Posterior vena cava (tissue), 2 donors: ENCODE measurements at regions not wholly inside any gene's neighbourhood (a gene's known extent, or its start where the extent isn't known, plus 50 kb on each side); places are given as distances from the start of the nearest gene placed in this dataset.
"Not testable (repeated sequence)": the region's sequence is repeated elsewhere in the genome, so short reads cannot be mapped to it uniquely, and the experiment has no call there.

Experiments
- DNase-seq: peaks from one replicate; pipeline ENCODE4 v3.0.0-alpha.2; 2020; ENCODE audit warnings: low spot score
- intact Hi-C, 2 donors: fragments of 100-400 bp; cut with DNase I; formaldehyde crosslinking; loops; one replicate each; pipeline versions ENCODE4 v1.14.1 to v1.14.2; 2022 to 2023
- donor health status: DM: yes; HTN: yes; CAD: no.
- donor health status: DM: yes; HTN: yes; CAD: no.

DNA sequence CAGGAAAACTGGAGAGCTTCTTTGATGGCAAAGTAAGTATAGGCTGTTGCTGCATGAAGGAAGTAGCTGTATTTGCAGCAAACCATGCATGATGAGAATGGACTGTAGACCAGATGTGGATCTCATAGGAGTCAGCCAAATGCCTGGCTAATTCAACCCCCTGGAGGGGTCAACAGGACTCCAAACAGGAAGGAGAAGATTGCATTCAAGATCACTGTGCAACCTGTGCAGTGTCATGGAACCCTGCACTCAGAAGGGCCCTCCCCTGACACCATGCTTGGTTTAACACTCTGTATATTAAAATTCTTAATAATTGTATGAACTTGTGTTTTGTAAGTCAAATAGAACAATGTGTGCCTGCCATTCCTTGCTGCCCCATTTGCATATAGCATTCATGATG, 225.1 kb upstream of the FSCB start:
- intact Hi-C loops = no loop called here
- DNase-seq = no peak

DNA sequence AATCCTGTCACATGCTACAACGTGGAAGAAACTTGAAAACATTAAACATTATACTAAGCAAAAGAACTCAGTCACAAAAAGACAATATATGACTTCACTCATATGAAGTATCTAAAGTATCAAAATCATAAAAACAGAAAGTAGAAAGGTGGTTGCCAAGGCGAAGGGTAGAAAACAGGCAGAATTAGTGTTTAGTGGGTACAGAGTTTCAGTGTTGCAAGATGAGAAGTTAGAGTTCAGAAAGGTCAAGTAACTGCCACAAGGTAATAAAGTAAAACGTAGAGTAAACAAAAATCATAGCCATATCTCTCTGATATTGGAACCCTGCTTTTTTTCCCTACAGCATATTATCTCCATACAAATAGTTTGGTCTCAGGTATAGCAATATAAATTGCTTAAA, 223.8 kb upstream of the FSCB start:
- intact Hi-C loops = no loop called here
- no peak for DNase-seq

DNA sequence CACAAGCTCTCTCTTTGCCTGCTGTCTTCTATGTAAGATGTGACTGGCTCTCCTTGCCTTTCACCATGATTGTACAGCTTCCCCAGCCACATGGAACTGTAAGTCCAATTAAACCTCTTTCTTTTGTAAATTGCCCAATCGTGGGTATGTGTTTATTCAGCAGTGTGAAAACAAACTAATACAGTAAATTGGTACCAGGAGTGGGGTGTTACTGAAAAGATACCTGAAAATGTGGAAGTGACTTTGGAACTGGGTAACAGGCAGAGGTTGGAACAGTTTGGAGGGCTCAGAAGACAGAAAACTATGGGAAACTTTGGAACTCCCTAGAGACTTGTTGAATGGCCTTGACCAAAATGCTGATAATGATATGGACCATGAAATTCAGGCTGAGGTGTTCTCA, 214.3 kb upstream of the FSCB start:
- DNase-seq, intact Hi-C loops: not testable (repeated sequence)

DNA sequence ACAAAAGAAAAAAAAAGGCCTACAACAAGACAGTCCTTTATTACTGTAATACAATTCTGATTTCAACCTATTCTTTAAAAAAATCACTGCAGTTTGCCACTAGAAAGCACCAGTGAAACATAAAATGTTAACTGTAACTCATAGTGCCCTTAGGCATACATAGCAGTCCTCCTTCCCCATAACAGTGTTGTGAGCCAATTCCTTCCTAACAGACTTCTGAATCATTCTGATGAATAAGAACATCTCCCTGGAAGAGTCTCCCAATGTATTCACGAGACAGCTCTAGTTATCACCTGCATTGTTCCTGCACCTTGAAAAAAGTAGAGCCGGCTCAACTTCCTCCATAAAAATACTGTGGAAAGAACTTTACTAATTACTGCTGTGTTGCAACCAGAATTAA, 213.6 kb upstream of the FSCB start:
- no peak for DNase-seq
- intact Hi-C loops = no loop called here

DNA sequence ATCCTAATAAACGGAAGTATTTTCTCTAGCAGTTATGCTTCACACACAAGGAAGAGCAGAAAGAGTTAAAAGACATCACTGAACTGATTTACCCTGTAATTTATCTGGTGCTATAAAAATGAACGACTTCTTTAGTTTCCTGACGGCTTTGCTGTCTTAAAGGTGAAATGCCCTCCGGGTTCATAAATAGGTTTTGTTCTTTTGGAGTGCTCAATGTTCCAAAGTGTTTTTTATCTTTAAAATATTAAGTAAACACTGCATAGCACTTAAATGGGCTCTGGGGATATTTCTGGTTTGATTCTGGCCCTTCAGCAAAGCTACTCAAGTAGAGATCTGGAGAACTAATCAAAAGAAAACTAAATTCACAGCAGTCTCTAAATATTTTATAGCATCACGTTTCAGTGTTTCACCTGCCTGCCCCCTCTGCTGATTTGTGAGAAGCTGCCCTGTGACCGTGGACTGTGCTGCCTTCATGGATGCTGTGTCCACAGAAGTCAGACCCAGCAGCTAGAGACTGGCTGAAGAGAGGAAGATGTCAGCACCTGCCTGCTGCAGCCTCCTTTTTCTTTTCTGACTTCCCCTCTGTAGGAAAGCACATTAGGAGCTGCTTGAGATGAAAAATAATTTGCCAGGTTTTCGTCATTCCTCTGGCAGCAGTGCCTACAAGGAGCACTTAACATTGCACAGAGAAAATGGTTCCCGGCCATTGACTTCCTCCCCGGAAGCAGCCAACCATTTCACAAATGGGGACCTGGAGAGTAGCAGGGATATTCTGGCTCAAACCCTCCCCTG, 205.1 kb upstream of the FSCB start:
- no peak for DNase-seq
- intact Hi-C loops = no loop called here

DNA sequence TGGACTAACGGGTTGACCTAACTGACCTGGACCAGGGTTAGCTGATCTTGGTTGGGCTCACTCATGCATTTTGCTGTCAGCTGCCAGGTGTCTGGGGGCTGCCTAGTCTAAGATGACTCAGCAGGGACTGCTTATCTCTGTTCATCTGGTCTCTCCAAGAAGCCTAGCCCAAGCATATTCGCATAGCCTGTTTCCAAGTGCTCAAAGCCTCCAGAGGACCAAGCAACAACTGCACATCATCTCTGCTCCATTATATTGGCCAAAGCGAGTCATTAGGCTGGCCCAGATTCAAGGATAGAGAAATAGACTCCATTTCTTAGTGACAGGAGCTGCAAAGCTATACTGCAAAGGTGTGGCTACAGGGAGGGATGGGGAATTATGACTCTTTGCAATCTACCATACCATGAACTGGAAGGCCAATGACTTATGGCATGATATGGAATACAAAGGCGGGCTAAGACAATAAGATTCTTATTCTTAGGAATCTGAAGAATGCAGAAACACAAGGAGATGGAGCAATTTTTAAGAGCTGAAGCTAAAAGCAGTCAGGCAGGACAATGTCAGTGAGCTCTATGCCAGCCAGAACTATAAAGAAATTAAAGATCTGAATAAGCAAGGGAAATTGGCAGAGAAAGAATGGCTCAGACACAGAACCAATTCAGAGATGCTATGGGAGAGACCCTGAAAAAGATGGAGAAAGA, 194.6 kb upstream of the FSCB start:
- intact Hi-C loops = loop anchor here in 1 of 2 donors (2.0 kb wide), 1 partner anchor 35 kb away; no protein-coding TSS in a partner anchor

DNA sequence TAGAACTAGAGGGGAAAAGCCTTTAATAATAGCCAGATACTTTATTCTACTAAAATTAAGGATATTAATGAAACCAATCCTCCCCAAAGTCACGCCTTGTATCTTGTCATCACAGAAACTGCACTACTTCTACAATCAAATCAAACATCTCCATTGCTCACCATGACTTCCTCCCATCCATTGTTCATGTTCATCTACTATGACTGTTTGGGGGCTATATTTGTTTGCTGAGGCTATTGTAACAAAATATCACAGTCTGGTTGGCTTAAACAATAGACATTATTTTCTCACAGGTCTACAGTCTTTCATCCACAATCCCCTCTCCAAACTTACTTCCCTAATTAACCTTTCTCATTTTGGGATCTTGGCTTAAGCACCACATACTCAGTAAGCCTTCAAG, 193.6 kb upstream of the FSCB start:
- intact Hi-C loops = no loop called here
- no peak for DNase-seq

More for the DNA sequence above, 194.6 kb upstream of the FSCB start:
- no peak for DNase-seq

DNA sequence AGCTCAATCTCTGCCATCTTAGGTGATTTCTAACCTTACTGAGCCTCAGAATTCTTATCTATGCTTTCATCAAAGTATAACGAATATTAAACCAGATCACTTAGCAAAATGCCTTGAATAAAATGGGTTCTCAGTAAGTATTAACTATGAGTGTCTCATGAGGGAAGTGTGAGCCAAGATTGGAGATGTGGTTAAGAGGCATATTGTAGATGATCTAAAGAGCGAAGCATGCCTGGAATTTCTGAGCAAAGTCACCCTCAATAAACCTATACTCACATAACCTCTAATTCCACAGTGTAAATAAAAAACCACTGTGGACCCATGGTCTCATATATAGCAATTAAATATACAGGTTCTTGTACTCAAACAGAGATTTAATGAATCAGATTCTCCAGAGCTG, 193.1 kb upstream of the FSCB start:
- DNase-seq = no peak
- intact Hi-C loops = no loop called here

DNA sequence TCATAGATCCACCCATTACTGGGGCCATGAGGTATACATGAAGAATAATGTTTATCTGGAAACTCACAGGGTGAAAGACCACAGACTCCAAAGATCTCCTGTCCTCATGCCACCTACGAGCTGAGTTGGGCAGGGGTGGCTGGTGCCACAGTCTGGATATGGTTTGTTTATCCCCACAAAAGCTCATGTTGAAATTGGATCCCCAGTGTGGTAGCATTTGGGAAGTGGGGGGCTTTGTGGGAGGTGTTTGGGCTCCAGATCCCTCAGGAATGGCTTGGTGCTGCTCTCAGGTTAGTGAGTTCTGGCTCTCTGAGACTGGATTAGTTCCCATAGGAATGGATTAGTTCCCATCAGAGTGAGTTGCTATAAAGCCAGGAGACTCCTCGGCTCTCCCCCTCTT, 192.3 kb upstream of the FSCB start:
- intact Hi-C loops = no loop called here
- DNase-seq = no peak

DNA sequence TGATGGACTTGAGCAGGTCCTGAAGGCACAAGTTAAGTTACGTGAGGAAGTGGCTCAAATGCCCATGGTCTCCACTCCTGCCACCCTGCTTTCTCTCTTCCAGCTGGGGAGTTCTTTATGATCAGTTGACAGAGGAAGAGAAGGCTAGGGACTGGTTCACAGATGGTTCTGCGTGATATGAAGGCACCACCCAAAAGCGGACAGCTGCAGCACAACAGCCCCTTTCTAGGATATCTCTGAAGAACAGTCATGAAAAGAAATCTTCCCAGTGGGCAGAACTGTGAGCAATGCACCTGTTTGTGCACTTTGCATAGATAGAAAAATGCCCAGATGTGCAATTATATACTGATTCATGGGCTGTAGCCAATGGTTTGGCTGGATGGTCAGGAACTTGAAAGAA, 162.4 kb upstream of the FSCB start:
- no peak for DNase-seq
- intact Hi-C loops = no loop called here

DNA sequence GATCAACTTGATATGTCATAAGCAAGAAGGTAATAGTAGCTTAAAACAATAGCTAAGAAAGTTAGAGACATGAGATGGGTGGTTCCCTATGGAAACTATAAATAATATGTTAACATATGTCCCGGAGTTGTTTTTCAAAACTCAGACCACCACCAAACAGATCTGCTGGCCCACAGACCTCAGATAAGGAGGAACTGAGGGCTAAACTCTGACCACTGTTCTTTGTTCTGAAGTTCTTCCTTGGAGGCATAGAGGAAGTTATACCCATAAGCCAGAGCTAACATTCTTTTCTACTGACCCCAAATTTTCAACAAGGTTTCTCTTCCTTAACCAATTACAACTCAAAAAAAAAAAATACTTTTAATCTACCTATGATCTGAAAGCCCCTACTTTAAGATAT, 156.1 kb upstream of the FSCB start:
- intact Hi-C loops = no loop called here

DNA sequence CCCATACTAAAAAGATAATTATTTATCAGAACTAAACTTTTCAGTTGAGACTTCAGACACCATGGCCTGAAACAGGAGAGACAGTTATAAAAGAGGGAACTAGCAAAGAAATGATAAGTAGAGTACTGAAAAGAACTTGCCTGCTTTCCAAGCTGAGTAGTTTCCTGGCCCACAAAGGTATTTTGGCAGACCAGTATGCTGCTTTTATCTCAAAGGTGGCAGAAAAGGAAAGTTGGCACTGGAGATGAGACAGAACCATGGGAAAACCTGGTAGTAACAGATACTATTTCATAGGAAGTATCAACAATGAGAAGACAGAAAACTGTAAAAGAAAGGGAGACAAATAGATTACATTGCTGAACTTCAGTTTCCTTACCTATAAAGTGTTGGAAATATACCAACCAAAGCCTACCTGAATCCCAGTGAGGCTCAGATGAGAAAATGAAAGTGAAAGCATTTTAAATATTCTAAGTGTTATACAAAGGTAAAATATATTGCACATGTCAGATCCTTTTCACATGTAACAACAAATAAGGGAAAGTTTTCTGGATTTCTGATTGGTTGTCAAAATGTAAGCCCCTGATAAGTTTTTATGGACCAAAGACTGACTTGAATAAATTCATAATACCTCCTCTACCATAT, 155.3 kb upstream of the FSCB start:
- intact Hi-C loops = no loop called here
- no peak for DNase-seq

More for the DNA sequence above, 156.1 kb upstream of the FSCB start:
- DNase-seq = no peak

DNA sequence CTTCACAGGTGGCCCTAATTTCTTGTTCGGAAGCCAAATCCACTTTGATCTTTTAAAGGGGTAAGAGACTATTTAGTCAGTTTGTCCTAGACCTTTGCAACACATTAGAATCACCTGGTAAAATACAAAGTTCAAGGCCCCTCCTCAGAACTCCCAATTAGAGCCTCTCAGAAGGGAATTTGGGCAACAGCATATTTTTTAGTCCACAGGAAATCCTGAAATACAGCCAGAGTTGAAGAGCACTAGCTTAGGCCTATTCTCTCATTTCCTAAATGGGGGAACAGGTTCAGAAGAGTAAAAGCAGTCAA, 151.3 kb upstream of the FSCB start:
- DNase-seq = no peak
- intact Hi-C loops = no loop called here

DNA sequence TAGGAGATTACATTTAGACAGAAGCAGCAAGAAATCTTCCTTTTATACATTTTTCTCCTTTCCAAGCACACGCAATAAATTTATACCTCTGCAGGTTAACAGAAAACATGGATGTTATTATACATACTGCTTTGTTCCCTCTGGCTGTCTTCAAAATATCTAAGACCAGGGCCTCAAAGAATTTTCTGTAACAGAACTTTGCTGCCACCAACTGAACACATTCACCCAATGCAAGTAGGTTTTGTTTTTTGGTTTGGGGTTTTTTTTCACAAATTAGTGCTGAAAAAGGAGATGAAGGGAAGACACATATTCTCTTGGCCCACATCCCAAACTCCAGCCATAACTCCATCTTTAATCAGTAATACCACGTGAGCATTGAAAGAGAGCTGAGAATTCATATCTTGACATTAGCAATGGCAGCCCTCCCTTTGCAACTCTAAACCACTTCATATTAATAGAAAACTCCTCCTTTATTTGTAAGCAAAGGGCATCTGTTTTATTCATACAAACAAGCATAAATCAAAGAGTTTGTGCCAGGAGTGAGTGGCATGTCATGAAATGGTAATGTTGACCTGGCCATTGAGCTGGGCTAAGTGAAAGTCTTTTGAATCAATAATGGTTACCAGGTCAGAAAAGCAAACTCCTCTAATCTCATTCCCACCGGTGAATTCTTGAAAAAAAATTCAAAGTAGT, 150.8 kb upstream of the FSCB start:
- DNase-seq = no peak
- intact Hi-C loops = no loop called here

DNA sequence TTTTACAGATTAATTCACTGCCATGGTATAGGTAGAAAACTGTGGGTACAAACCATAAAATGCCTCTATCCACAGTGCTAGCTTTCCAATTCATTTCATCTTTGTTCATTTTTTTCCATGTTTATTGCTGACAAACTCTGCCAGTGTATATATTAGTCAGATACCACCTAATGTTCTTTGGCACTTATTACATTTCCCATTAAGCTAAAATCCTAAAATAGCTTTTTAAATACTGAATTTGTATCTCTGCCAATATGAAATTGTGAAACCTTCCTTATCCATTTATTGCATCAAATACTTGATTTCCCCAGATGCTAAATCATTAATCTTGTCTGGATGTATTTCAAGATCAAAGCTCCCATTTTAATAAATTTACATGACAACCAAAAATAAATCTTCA, 150.1 kb upstream of the FSCB start:
- intact Hi-C loops = no loop called here
- DNase-seq = no peak

DNA sequence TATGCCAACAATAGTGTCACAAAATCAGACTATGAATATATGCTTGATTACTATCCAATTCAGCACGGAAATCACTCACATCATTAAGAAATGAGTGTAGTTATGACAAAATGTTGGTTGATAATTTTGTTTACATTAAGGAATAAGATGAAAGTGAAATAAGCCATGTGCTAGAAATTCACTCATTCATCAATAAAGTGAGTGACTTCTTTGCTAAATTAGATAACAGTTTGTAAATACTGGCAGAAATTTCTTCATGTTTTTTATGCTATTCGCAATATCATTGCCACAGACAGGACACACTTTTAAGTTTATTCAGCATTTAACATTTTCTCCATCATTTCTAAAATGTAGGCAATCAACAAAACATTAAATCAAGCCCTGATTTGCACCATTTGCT, 147.5 kb upstream of the FSCB start:
- intact Hi-C loops = no loop called here
- no peak for DNase-seq

DNA sequence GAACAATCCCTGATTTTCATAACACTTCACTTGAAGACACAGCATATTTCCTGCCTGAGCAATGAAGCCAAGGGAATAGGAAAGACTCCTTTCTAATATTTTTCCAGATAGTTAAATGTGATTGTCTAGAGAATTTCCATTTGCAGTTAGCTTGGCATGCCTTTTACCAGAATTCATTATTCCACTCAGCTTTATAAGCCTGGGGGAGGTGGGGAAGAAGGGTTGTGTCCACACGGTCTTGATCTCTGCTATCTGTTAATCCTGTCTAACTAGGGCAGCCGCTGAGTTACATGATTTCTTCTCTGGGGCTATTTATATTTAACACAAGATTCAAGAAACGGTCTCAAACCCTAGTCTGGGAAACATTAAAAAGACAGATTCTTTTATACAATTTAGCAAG, 146.6 kb upstream of the FSCB start:
- DNase-seq = no peak
- intact Hi-C loops = no loop called here

DNA sequence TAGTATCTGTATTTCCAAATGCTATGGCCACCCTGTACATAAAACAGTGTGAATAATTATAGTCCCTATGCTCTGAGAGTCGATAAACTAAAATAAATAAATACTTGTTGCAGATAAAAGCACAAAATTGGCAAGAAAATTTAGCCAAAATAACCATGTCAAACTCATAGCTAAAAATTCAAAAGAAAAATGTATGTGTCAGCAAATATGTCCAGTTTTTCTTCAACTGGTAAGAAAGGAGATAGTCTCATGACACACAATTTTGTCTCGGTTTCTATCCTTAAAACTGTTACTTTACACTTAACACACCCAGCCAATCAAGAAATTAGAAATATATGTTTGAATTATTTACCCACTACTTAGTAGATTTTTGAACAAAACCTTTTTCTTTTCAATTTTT, 145.6 kb upstream of the FSCB start:
- DNase-seq = no peak
- intact Hi-C loops = no loop called here

DNA sequence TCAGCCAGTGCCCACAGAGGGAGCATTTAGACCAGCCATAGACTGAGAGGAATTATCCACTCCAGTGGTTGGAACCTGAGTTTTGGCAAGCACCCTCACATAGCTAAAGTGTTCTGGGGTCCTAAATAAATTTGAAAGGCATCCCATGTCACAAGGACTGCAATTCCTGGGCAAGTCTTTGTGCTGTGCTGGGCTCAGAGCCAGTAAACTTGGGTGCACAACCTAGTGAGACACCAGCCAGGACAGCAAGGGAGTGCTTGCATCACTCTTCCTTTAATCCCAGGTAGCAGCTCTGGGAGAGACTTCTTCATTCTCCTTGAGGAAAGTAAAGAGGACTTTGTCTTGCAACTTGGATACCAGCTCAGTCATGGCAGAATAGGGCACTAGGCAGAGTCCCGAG, 142.0 kb upstream of the FSCB start:
- no peak for DNase-seq
- intact Hi-C loops = loop anchor here in 1 of 2 donors (5.0 kb wide), 1 partner anchor 562 kb away; no protein-coding TSS in a partner anchor

DNA sequence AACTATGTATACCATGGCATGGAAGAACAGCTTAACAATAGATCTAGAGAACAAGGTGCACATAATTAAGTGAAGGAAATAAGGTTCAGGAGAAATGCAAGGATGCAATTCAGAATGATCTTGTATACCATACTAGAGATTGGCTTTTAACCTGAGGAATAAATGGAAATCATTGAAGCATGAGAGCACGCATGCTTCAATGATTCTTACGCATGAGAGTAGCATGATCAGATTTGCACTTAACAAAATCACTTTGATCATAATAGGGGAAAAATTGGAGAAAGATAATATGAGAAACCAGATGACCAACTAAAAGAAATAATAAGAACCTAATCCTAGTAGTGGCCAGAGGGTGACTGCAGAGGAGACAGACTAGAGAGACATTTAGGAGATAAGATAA, 133.3 kb upstream of the FSCB start:
- DNase-seq = no peak
- intact Hi-C loops = no loop called here
